Left ventricle myocardium inferior (tissue), 1 donor: ENCODE measurements at regions not wholly inside any gene's neighbourhood (a gene's known extent, or its start where the extent isn't known, plus 50 kb on each side); places are given as distances from the start of the nearest gene placed in this dataset.

ENCODE experiments used
- DNase-seq: peaks from one replicate; pipeline ENCODE4 v3.0.0-alpha.2; 2020
- H3K27ac ChIP-seq: fragments of 200-600 bp; replicated peaks from 2 replicates; pipeline ENCODE4 v1.8.0; 2021
- H3K27me3 ChIP-seq: fragments of 200-600 bp; 2 replicates; pipeline ENCODE4 v1.8.0; 2021; ENCODE audit warnings: low read depth
- H3K36me3 ChIP-seq: fragments of 200-600 bp; 2 replicates; pipeline ENCODE4 v1.8.0; 2021
- H3K4me1 ChIP-seq: fragments of 200-600 bp; 2 replicates; pipeline ENCODE4 v1.8.0; 2021
- H3K4me3 ChIP-seq: fragments of 200-600 bp; 2 replicates; pipeline ENCODE4 v1.8.0; 2021; ENCODE audit warnings: mild to moderate bottlenecking, moderate library complexity
- H3K9me3 ChIP-seq: fragments of 200-600 bp; replicated peaks from 2 replicates; pipeline ENCODE4 v1.8.0; 2021
- CTCF ChIP-seq: fragments of 200-600 bp; IDR thresholded peaks from 2 replicates; pipeline ENCODE4 v1.8.0; 2021; ENCODE audit warnings: antibody characterized with exemption, mild to moderate bottlenecking, borderline replicate concordance
- intact Hi-C: fragments of 100-400 bp; cut with micrococcal nuclease; formaldehyde crosslinking; loops from one replicate; pipeline ENCODE4 v1.11.0; 2022
- donor health status: DM: no; HTN: yes; CAD: no; lungs with severe emphysema.

- intact Hi-C loops = no loop called here
Measured at GRCh38 chr6:128572294-128572693, 51.9 kb upstream of the PTPRK start.

DNA sequence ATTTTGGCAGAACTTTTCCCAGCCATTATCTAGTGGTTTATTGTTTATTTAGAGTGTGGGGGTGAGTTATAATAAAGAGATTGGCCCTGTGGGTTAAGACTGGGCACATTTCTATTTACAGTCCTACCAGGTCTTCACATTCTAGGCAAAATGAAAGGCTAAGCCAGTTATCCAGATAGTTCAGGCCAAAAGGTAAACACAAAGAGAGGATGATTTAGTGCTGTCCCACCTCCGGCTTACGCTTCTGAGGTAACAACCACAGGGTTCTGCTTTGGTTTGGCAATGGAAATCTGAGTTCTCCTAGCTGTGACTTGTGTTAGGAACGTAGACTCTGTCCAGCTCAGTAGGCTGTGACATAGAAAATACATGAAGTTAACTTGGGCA lies 50.3 kb upstream of the PTPRK start:
- H3K27me3 ChIP-seq = no peaks in the 10 kb centered on the region
- H3K27ac ChIP-seq = no peak overlapping the region
- no peak for TF ChIP-seq CTCF

More at GRCh38 chr6:128572294-128572693, 51.9 kb upstream of the PTPRK start:
- Histone ChIP-seq H3K4me3 (no peak overlapping the region), H3K27ac (no peak overlapping the region), H3K4me1 (peaks cover 14% of the 10 kb centered on the region), H3K36me3 (no peaks in the 10 kb centered on the region), H3K27me3 (no peaks in the 10 kb centered on the region), H3K9me3 (no peaks in the 10 kb centered on the region)
- no peak for TF ChIP-seq CTCF
- DNase-seq = no peak

DNA sequence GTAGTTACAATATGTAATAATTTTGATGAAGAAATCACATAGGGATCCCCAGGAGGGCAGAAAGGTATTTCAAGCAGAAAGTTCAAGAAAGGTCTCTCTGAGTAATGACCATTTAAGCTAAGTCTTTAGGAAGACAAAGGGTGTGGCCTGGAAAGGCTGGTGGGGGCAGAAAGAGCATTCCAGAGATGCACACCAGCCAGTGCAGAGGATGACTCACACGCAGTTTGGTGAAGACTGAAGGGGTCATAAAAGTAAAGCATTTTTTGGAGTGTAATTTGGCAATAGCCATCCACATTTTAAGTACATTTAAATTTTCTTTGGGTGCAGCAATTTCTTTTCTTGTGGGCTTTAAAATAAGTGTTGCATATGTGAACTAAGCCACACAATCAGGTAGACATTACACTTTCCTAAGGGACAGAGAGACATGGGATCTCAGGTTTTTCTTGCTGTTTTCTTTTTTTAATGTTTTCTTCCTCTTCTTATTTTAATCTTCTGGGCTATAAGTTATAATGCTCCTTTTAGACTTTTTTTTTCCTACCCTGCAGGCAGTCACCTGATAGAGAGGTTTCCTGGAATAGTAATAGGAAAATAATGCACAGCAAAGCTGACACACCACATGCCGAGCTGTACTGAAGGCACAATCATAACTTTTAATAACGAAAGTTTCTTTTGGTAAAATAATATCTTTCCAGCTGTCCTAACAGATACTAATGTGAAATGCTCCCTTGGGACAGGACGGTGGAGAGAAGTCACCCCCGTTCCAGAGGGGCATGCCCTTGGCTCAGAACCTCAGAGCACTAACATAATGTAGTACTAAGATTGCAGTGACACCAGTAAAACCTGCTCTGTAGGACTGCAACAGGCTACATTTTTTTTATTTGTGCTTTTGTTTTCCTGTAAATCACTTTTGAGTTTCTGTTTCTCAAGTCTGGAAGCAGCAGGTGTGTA lies 49.6 kb upstream of the PTPRK start:
- intact Hi-C loops = no loop called here
- TF ChIP-seq CTCF = no peak
- Histone ChIP-seq H3K27ac (no peak overlapping the region), H3K4me1 (peaks cover 14% of the 10 kb centered on the region), H3K9me3 (no peaks in the 10 kb centered on the region), H3K4me3 (peak overlapping the region; percentile 16), H3K27me3 (no peaks in the 10 kb centered on the region), H3K36me3 (no peaks in the 10 kb centered on the region)
- DNase-seq = no peak

More for the DNA sequence above, 50.3 kb upstream of the PTPRK start:
- Histone ChIP-seq H3K36me3 (no peaks in the 10 kb centered on the region), H3K4me1 (peaks cover 14% of the 10 kb centered on the region), H3K4me3 (no peak overlapping the region), H3K9me3 (no peaks in the 10 kb centered on the region)
- DNase-seq = no peak
- intact Hi-C loops = no loop called here
